Fibroblast of the aortic adventitia (primary cell): ENCODE measurements at regions not wholly inside any gene's neighbourhood (a gene's known extent, or its start where the extent isn't known, plus 50 kb on each side); places are given as distances from the start of the nearest gene placed in this dataset.

Experiments
- DNase-seq: peaks from one replicate; pipeline ENCODE4 v3.0.0-alpha.2; 2010; ENCODE audit warnings: low read depth
- H3K4me3 ChIP-seq: 2 replicates; pipeline ENCODE4 v1.5.1; 2011; ENCODE audit warnings: low read depth, mild to moderate bottlenecking, control low read depth, low read length, moderate library complexity
- TF ChIP-seq, protein P1 (sequence below): IDR thresholded peaks from 2 replicates; pipeline ENCODE4 v1.5.1; 2011; ENCODE audit warnings: mild to moderate bottlenecking, low read length, control low read depth, inconsistent platforms; ENCODE audit not compliant: insufficient read depth

DNA sequence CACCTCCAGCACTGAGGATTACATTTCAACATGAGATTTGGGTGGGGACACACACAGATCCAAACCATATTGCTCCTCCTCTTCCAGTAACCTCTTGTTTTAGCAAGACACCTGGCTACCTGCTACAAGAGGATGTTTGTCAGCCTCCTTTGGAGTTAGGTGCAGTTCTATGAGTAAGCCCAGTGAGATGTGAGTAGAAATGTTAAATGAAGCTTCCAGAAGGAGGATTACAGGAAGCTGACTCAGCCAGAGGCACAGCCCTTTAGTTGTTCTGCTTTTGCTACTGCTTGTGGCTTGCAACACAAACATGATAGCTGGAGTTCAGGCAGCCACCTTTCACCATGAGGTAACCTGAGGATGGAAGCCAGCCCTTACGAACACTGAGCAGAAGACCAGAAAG is 382.7 kb upstream of the RNF32 start:
- TF ChIP-seq, protein P1, sequence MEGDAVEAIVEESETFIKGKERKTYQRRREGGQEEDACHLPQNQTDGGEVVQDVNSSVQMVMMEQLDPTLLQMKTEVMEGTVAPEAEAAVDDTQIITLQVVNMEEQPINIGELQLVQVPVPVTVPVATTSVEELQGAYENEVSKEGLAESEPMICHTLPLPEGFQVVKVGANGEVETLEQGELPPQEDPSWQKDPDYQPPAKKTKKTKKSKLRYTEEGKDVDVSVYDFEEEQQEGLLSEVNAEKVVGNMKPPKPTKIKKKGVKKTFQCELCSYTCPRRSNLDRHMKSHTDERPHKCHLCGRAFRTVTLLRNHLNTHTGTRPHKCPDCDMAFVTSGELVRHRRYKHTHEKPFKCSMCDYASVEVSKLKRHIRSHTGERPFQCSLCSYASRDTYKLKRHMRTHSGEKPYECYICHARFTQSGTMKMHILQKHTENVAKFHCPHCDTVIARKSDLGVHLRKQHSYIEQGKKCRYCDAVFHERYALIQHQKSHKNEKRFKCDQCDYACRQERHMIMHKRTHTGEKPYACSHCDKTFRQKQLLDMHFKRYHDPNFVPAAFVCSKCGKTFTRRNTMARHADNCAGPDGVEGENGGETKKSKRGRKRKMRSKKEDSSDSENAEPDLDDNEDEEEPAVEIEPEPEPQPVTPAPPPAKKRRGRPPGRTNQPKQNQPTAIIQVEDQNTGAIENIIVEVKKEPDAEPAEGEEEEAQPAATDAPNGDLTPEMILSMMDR, result no peak
- no peak for DNase-seq
- no peak overlapping the region for H3K4me3 ChIP-seq

DNA sequence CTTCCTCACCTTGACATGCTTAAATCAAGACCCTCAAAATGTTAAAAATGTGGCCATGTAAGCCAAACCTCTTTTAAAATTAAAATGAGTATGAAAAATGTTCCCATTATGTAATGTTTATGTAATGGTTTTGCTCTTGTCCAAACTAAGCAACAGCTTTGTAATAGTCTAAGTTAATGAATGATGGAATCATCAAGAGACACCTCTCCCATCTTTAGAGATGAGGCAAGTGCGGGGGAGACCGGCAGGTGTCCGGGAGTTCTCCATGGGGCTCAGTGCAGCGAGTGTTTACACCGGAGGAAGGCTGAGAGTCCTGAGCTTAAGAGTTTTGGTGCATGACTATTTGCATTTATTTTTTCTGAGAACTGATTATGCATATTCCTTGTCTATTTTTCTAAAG is 384.9 kb upstream of the RNF32 start:
- no peak overlapping the region for H3K4me3 ChIP-seq
- TF ChIP-seq, protein P1, result no peak
- DNase-seq, result no peak

DNA sequence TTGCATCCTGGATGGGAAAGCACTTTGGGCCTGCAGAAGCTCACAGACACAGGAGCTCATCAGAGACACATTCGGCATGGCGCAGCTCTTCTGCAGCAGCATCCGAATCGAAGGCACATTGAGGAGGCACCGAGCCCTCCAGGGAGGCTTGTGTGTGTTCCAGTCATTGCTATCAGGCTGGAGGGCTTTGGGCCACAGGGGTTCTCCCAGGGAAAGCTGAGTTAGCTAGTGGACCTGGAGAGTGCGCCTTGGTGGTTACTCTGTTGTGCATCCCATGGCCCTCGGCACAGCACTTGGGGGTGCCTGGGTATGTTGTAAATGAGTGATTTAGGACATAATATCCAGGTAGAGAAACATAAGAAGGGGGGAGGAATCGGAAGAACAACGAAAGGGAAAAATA is 388.7 kb upstream of the RNF32 start:
- DNase-seq, result no peak
- TF ChIP-seq, protein P1, result no peak
- no peak overlapping the region for H3K4me3 ChIP-seq

DNA sequence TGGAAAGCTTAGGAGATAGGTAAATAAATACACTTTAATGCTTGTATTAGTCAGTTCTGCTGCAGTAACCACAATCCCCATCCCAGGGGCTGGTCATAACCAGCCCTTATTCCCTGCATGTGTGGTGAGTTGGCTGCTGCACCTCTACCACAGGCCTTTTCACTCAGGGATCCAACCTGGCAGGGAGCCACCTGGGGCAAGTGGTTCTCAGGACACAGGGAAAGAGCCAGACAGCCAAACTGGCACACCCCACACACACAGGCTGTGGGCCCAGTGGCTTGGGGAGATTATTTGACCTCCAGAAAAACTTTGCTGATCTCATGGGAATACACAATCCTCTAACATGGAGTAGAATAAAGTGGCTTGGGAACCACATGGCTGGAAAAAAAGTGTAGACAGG is 400.0 kb upstream of the RNF32 start:
- no peak for DNase-seq
- H3K4me3 ChIP-seq, result no peak overlapping the region
- TF ChIP-seq, protein P1, result no peak

DNA sequence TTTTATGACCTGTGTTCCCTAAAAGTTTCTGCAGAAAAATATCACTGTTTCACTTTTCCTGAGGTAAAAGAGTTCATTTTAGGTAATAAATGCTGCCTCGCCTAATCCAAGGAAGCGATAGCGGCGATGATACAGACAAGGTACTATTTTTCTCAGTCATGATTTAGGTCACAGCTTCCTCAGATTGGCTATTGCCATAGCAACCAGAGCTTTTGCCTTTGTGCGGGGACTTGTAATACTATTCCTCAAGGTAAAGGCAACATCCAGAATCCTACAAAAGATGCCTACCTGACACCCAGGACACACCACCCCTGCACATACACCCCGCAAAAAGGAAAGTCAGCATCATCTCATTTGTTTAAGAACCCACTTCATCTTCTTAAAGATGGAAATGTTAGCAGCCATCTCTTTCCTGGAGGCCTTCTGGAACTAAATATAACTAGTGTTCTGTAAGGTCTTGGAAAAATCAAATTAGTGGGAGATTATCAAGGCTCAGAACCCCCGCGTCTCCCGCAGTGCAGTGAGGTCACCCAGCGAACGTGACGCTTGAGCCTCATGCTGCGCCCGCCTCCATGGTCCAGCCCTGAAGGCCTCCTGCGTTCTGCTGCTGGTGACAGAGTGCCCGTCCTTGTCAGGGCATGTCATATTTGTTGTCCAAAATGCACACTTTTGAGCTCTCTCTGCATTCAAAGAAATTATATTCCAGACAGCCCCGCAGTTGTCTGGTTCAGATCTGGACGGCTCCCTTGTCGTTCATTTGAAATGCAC is 402.0 kb upstream of the RNF32 start:
- DNase-seq, result no peak
- TF ChIP-seq, protein P1, result no peak
- H3K4me3 ChIP-seq, result no peak overlapping the region

DNA sequence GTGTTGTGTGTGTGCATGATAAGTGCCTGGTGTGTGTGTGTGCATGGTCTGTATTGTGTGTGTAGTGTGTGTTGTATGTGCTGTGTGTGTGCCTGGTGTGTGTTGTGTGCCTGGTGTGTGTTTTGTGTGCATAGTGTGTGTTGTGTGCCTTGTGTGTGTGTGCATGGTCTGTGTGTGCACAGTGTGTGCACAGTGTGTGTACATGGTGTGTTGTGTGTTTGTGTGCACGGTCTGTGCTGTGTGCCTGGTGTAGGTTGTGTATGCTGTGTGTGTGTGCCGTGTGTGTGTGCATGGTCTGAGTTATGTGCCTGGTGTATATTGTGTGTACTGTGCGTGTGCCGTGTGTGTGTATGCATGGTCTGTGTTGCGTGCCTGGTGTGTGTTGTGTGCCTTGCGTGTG is 403.0 kb upstream of the RNF32 start:
- DNase-seq, result no peak
- H3K4me3 ChIP-seq, result no peak overlapping the region
- TF ChIP-seq, protein P1, result no peak
